HCT116 (cell line): ENCODE measurements at regions not wholly inside any gene's neighbourhood (a gene's known extent, or its start where the extent isn't known, plus 50 kb on each side); places are given as distances from the start of the nearest gene placed in this dataset.

Experiments used
- ATAC-seq: fragments of 200-7000 bp; cut with Tn5 transposase; 2 replicates; pipeline ENCODE4 v1.9.1; 2020; ENCODE audit warnings: mild to moderate bottlenecking, moderate library complexity
- BruUV-seq: library from RNA; stranded (reverse); fragments of 400-500 nt; replicated peaks from 2 replicates; lab custom pipeline; 2021; lab: Mats Ljungman, UMichigan
- CTCF ChIA-PET: fragments of 300-600 bp; sonication (Branson Sonifier 250); formaldehyde crosslinking; loops from one replicate; lab custom pipeline; 2021; ENCODE audit warnings: antibody characterized with exemption; lab: Charles Lee
- POLR2A ChIA-PET: fragments of 300-600, 350-600 bp; sonication (Branson Sonifier 250); formaldehyde crosslinking; loops from one replicate; lab custom pipeline; 2021; ENCODE audit warnings: antibody characterized with exemption; lab: Charles Lee
- RAD21 ChIA-PET, 2 experiments: fragments of 300-600 bp; sonication (Branson Sonifier 250); formaldehyde crosslinking; loops; one replicate each; lab custom pipeline; 2023; ENCODE audit warnings: low total read pairs in 2 of 2; ENCODE audit not compliant: uncharacterized antibody in 2 of 2, unreplicated experiment in 2 of 2, low non-redundant PET in 1 of 2; lab: Charles Lee
- DNase-seq: peaks from one replicate; pipeline ENCODE4 v3.0.0-alpha.2; 2010; ENCODE audit warnings: low read depth, low spot score
- H2AFZ ChIP-seq: fragments of 200-600 bp; shearing (Covaris generic), sonication (generic); 2 replicates; pipeline ENCODE4 v1.6.1; 2017; ENCODE audit warnings: low read depth, mixed run types, mixed read lengths, antibody characterized with exemption, low read length; ENCODE audit not compliant: poor library complexity, severe bottlenecking
- H3K27ac ChIP-seq: 2 replicates; pipeline ENCODE4 v1.5.1; 2012; ENCODE audit warnings: low read depth, low read length
- H3K27me3 ChIP-seq: fragments of 200-600 bp; sonication (generic); 2 replicates; pipeline ENCODE4 v1.6.1; 2016; ENCODE audit warnings: mixed run types, low read length, mixed read lengths; ENCODE audit not compliant: insufficient read depth
- H3K36me3 ChIP-seq, 2 experiments: fragments of 200-500 bp in 1 of 2; fragments of 200-600 bp in 1 of 2; sonication (Bioruptor generic) in 1 of 2; sonication (generic) in 1 of 2; 2 replicates each; pipeline versions ENCODE4 v1.5.1 to v1.6.1; 2014 to 2016; ENCODE audit warnings: low read length in 2 of 2, inconsistent platforms in 1 of 2, mixed read lengths in 1 of 2, mixed run types in 1 of 2; ENCODE audit not compliant: insufficient read depth in 2 of 2, control insufficient read depth in 1 of 2
- H3K4me1 ChIP-seq, 2 experiments: fragments of 200-600 bp in 1 of 2; sonication (generic) in 1 of 2; 2 replicates each; pipeline versions ENCODE4 v1.5.1 to v1.6.1; 2012 to 2017; ENCODE audit warnings: low read length in 2 of 2, inconsistent platforms in 1 of 2, mild to moderate bottlenecking in 1 of 2, mixed read lengths in 1 of 2, mixed run types in 1 of 2, moderate library complexity in 1 of 2; ENCODE audit not compliant: insufficient read depth in 2 of 2, control insufficient read depth in 1 of 2
- H3K4me2 ChIP-seq: fragments of 200-600 bp; sonication (generic); 2 replicates; pipeline ENCODE4 v1.6.1; 2017; ENCODE audit warnings: mixed run types, low read length, mixed read lengths
- H3K4me3 ChIP-seq, 2 experiments: fragments of 200-600 bp in 1 of 2; sonication (generic) in 1 of 2; replicated peaks in 1 of 2; 2 replicates each; pipeline ENCODE4 v1.5.1; 2011 to 2016; ENCODE audit warnings: low read length in 2 of 2, control low read depth in 1 of 2, low read depth in 1 of 2, mild to moderate bottlenecking in 1 of 2, mixed read lengths in 1 of 2, mixed run types in 1 of 2
- H3K79me2 ChIP-seq: fragments of 200-600 bp; sonication (generic); 2 replicates; pipeline ENCODE4 v1.6.1; 2017; ENCODE audit warnings: mild to moderate bottlenecking, mixed run types, low read length, moderate library complexity, mixed read lengths; ENCODE audit not compliant: insufficient read depth
- H3K9ac ChIP-seq: fragments of 200-600 bp; sonication (generic); 2 replicates; pipeline ENCODE4 v1.6.1; 2016; ENCODE audit warnings: low read length, mixed read lengths
- H3K9me2 ChIP-seq: fragments of 200-600 bp; sonication (generic), shearing (Covaris generic); 2 replicates; pipeline ENCODE4 v1.6.1; 2017; ENCODE audit warnings: mixed run types, mild to moderate bottlenecking, moderate library complexity; ENCODE audit not compliant: insufficient read depth
- H3K9me3 ChIP-seq, 2 experiments: fragments of 200-500 bp in 1 of 2; fragments of 200-600 bp in 1 of 2; sonication (Bioruptor generic) in 1 of 2; sonication (generic) in 1 of 2; 2 replicates each; pipeline ENCODE4 v1.6.1; 2014 to 2017; ENCODE audit warnings: low read length in 2 of 2, mixed read lengths in 2 of 2, inconsistent platforms in 1 of 2, low read depth in 1 of 2, mild to moderate bottlenecking in 1 of 2, mixed run types in 1 of 2, moderate library complexity in 1 of 2; ENCODE audit not compliant: control insufficient read depth in 1 of 2, insufficient read depth in 1 of 2
- H4K20me1 ChIP-seq: fragments of 200-600 bp; sonication (generic), shearing (Covaris generic); 2 replicates; pipeline ENCODE4 v1.6.1; 2017; ENCODE audit warnings: mixed run types, mild to moderate bottlenecking, moderate library complexity; ENCODE audit not compliant: insufficient read depth
- CBX3 ChIP-seq: IDR thresholded peaks from 2 replicates; pipeline ENCODE4 v1.6.1; 2012; ENCODE audit warnings: low read depth
- EGR1 ChIP-seq: IDR thresholded peaks from 2 replicates; pipeline ENCODE4 v1.6.1; 2012; ENCODE audit warnings: low read depth
- EZH2 ChIP-seq: fragments of 200-600 bp; sonication (generic); IDR thresholded peaks from 2 replicates; pipeline ENCODE4 v1.6.1; 2017; ENCODE audit warnings: antibody characterized with exemption, mixed run types
- POLR2AphosphoS5 ChIP-seq: IDR thresholded peaks from 2 replicates; pipeline ENCODE4 v1.6.1; 2011; ENCODE audit warnings: mild to moderate bottlenecking, low read depth, low read length, moderate library complexity
- SP1 ChIP-seq: IDR thresholded peaks from 2 replicates; pipeline ENCODE4 v1.6.1; 2012; ENCODE audit warnings: low read depth
- YY1 ChIP-seq: IDR thresholded peaks from 2 replicates; pipeline ENCODE4 v1.6.1; 2011; ENCODE audit warnings: low read length, low read depth, moderate library complexity, mild to moderate bottlenecking; ENCODE audit not compliant: insufficient replicate concordance; ENCODE audit errors: extremely low read depth
- ZFX ChIP-seq: fragments of 450-650 bp; IDR thresholded peaks from 2 replicates; pipeline ENCODE4 v1.6.1; 2017
- intact Hi-C: fragments of 100-400 bp; cut with micrococcal nuclease; formaldehyde crosslinking; loops from 2 replicates; pipeline ENCODE4 v1.10.0; 2022
- TF ChIP-seq, protein P1 (sequence below): IDR thresholded peaks from 2 replicates; pipeline ENCODE4 v1.6.1; 2012; ENCODE audit warnings: low read depth
- TF ChIP-seq, protein P2 (sequence below): IDR thresholded peaks from 2 replicates; pipeline ENCODE4 v1.6.1; 2012

DNA sequence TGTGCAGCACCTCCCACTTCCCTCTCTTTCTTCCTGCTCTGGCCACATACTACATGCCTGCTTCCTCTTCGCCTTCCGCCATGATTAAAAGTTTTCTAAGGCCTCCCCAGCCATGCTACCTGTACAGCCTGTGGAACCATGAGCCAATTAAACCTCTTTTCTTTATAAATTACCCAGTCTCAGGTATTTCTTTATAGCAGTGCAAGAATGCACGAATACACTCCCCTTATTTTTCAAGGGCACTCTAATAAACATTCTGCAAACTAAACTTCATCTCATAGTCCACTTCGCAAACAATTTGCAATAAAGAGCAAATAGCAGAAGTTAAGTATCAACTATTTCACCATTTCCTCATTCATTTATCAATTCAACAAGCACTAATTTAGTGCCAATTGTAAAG lies 351.3 kb downstream of the PID1 start:
- H2AFZ ChIP-seq: no peak overlapping the region
- RAD21 ChIA-PET: no interaction called here
- no peaks in the 10 kb centered on the region for H3K27me3 ChIP-seq
- CTCF ChIA-PET: no interaction called here
- H3K9me2 ChIP-seq: no peaks in the 10 kb centered on the region
- no peak overlapping the region for H3K27ac ChIP-seq
- H4K20me1 ChIP-seq: no peaks in the 10 kb centered on the region
- DNase-seq (no peak), ATAC-seq (no peak)
- H3K36me3 ChIP-seq: no peaks in the 10 kb centered on the region
- POLR2A ChIA-PET: no interaction called here
- H3K9ac ChIP-seq: no peak overlapping the region
- no peaks in the 10 kb centered on the region for H3K9me3 ChIP-seq
- no peak overlapping the region for H3K4me3 ChIP-seq
- no peaks in the 10 kb centered on the region for H3K4me1 ChIP-seq
- H3K4me2 ChIP-seq: no peak overlapping the region
- TF ChIP-seq SP1: no peak
- no peak for TF ChIP-seq ZFX
- TF ChIP-seq EGR1: no peak
- no peak for TF ChIP-seq CBX3
- no peak for TF ChIP-seq YY1
- TF ChIP-seq EZH2: no peak
- TF ChIP-seq, protein P1, sequence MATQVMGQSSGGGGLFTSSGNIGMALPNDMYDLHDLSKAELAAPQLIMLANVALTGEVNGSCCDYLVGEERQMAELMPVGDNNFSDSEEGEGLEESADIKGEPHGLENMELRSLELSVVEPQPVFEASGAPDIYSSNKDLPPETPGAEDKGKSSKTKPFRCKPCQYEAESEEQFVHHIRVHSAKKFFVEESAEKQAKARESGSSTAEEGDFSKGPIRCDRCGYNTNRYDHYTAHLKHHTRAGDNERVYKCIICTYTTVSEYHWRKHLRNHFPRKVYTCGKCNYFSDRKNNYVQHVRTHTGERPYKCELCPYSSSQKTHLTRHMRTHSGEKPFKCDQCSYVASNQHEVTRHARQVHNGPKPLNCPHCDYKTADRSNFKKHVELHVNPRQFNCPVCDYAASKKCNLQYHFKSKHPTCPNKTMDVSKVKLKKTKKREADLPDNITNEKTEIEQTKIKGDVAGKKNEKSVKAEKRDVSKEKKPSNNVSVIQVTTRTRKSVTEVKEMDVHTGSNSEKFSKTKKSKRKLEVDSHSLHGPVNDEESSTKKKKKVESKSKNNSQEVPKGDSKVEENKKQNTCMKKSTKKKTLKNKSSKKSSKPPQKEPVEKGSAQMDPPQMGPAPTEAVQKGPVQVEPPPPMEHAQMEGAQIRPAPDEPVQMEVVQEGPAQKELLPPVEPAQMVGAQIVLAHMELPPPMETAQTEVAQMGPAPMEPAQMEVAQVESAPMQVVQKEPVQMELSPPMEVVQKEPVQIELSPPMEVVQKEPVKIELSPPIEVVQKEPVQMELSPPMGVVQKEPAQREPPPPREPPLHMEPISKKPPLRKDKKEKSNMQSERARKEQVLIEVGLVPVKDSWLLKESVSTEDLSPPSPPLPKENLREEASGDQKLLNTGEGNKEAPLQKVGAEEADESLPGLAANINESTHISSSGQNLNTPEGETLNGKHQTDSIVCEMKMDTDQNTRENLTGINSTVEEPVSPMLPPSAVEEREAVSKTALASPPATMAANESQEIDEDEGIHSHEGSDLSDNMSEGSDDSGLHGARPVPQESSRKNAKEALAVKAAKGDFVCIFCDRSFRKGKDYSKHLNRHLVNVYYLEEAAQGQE: no peak
- no peak for TF ChIP-seq POLR2AphosphoS5
- TF ChIP-seq, protein P2, sequence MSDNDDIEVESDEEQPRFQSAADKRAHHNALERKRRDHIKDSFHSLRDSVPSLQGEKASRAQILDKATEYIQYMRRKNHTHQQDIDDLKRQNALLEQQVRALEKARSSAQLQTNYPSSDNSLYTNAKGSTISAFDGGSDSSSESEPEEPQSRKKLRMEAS: no peak
- no TSS peak for BruUV-seq
- H3K79me2 ChIP-seq: no peaks in the 10 kb centered on the region
- intact Hi-C loops: no loop called here
